DMS114 treated with DMSO at 0.1 percent for 48 hours (cell line): ENCODE measurements at regions not wholly inside any gene's neighbourhood (a gene's known extent, or its start where the extent isn't known, plus 50 kb on each side); places are given as distances from the start of the nearest gene placed in this dataset.
"Not testable (repeated sequence)": the region's sequence is repeated elsewhere in the genome, so short reads cannot be mapped to it uniquely, and the experiment has no call there.

Experiments
- DNase-seq: peaks from one replicate; lab custom pipeline; 2025; ENCODE audit not compliant: unreplicated experiment; lab: John Stamatoyannopoulos, UW

- no peak for DNase-seq
Measured at GRCh38 chr3:44117239-44117638, 124.4 kb upstream of the TOPAZ1 start.

- DNase-seq, result no peak
Measured at GRCh38 chr3:44117736-44118135, 124.0 kb upstream of the TOPAZ1 start.

- DNase-seq, result no peak
Measured at GRCh38 chr3:44120721-44121582, 120.7 kb upstream of the TOPAZ1 start.

GRCh38 chr3:44125246-44125645 lies 116.4 kb upstream of the TOPAZ1 start:
- no peak for DNase-seq

GRCh38 chr3:44125882-44126281 lies 115.8 kb upstream of the TOPAZ1 start:
- no peak for DNase-seq

- no peak for DNase-seq
Measured at GRCh38 chr3:44128057-44128775, 113.5 kb upstream of the TOPAZ1 start.

GRCh38 chr3:44130249-44130648 lies 111.4 kb upstream of the TOPAZ1 start:
- no peak for DNase-seq

GRCh38 chr3:44132061-44132460 lies 109.6 kb upstream of the TOPAZ1 start:
- no peak for DNase-seq

- DNase-seq, result no peak
Measured at GRCh38 chr3:44132593-44132992, 109.1 kb upstream of the TOPAZ1 start.

GRCh38 chr3:44136421-44136820 lies 105.3 kb upstream of the TOPAZ1 start:
- no peak for DNase-seq

- DNase-seq, result no peak
Measured at GRCh38 chr3:44146073-44146472, 95.6 kb upstream of the TOPAZ1 start.

GRCh38 chr3:44159696-44160300 lies 81.9 kb upstream of the TOPAZ1 start:
- DNase-seq, result no peak

GRCh38 chr3:44160818-44161217 lies 80.9 kb upstream of the TOPAZ1 start:
- no peak for DNase-seq

GRCh38 chr3:44171891-44172290 lies 69.8 kb upstream of the TOPAZ1 start:
- no peak for DNase-seq

- not testable (repeated sequence) for DNase-seq
Measured at GRCh38 chr3:44172701-44173100, 69.0 kb upstream of the TOPAZ1 start.

GRCh38 chr3:44173263-44173662 lies 68.4 kb upstream of the TOPAZ1 start:
- DNase-seq, result no peak

GRCh38 chr3:44175070-44175469 lies 66.6 kb upstream of the TOPAZ1 start:
- no peak for DNase-seq

- DNase-seq, result no peak
Measured at GRCh38 chr3:44179246-44179645, 62.4 kb upstream of the TOPAZ1 start.

- DNase-seq, result no peak
Measured at GRCh38 chr3:44184319-44184953, 57.2 kb upstream of the TOPAZ1 start.

- DNase-seq, result no peak
Measured at GRCh38 chr3:44185396-44185915, 56.2 kb upstream of the TOPAZ1 start.

- no peak for DNase-seq
Measured at GRCh38 chr3:44186111-44186672, 55.5 kb upstream of the TOPAZ1 start.
